ENCODE measurements at regions not wholly inside any gene's neighbourhood (a gene's known extent, or its start where the extent isn't known, plus 50 kb on each side); places are given as distances from the start of the nearest gene placed in this dataset.

- TF ChIP-seq CTCF (IDR thresholded peaks at IDR 0.05; ENCODE audit: low read length), result no peak
- TF ChIP-seq EZH2 (IDR thresholded peaks at IDR 0.05; ENCODE audit: borderline replicate concordance, low read length), result no peak
Observed at GRCh38 chr6:49300443-49300842, 162.6 kb downstream of the MMUT start.

Measured in OCI-LY1 (cell line).